Endothelial cell of umbilical vein (primary cell): ENCODE measurements at regions not wholly inside any gene's neighbourhood (a gene's known extent, or its start where the extent isn't known, plus 50 kb on each side); places are given as distances from the start of the nearest gene placed in this dataset.

Source experiments
- BruUV-seq: library from RNA; stranded (reverse); fragments of 400-500 nt; replicated peaks from 2 replicates; lab custom pipeline; 2021; lab: Mats Ljungman, UMichigan
- CTCF ChIA-PET: fragments of 300-600, 350-600 bp; sonication (Branson Sonifier 250); formaldehyde crosslinking; loops from one replicate; lab custom pipeline; 2021; ENCODE audit warnings: antibody characterized with exemption, inconsistent platforms; lab: Charles Lee
- POLR2A ChIA-PET: fragments of 300-600, 350-600 bp; sonication (Branson Sonifier 250); formaldehyde crosslinking; loops from one replicate; lab custom pipeline; 2021; ENCODE audit warnings: antibody characterized with exemption, inconsistent platforms; lab: Charles Lee
- DNase-seq: peaks from one replicate; pipeline ENCODE4 v3.0.0-alpha.2; 2011; ENCODE audit warnings: low read depth, low spot score
- FAIRE-seq: peaks from 2 replicates; lab custom pipeline; 2011; peaks lifted over from hg19 to GRCh38; lab: Jason Lieb, UNC
- H2AFZ ChIP-seq: 2 replicates; pipeline ENCODE4 v1.6.0; 2012; ENCODE audit warnings: low read depth, low read length, control low read depth, inconsistent platforms
- H3K27ac ChIP-seq: 2 replicates; pipeline ENCODE4 v1.5.1; 2011; ENCODE audit warnings: low read depth, mild to moderate bottlenecking, control low read depth, low read length, moderate library complexity; ENCODE audit not compliant: insufficient read depth
- H3K27me3 ChIP-seq, 2 experiments: 2 replicates each; pipeline versions ENCODE4 v1.6.0 to v1.6.1; 2011; ENCODE audit warnings: low read length in 2 of 2, mixed read lengths in 1 of 2; ENCODE audit not compliant: control insufficient read depth in 2 of 2, insufficient read depth in 2 of 2
- H3K36me3 ChIP-seq, 2 experiments: 2 replicates in 1 of 2; 3 replicates in 1 of 2; pipeline ENCODE4 v1.5.1; 2011; ENCODE audit warnings: low read length in 2 of 2, mild to moderate bottlenecking in 1 of 2, moderate library complexity in 1 of 2; ENCODE audit not compliant: control insufficient read depth in 2 of 2, insufficient read depth in 2 of 2; ENCODE audit errors: extremely low read depth in 1 of 2
- H3K4me1 ChIP-seq: 3 replicates; pipeline ENCODE4 v1.5.1; 2011; ENCODE audit warnings: mild to moderate bottlenecking, low read length; ENCODE audit not compliant: control insufficient read depth, insufficient read depth; ENCODE audit errors: extremely low read depth
- H3K4me2 ChIP-seq: 2 replicates; pipeline ENCODE4 v1.6.1; 2011; ENCODE audit warnings: low read length, control low read depth, mixed read lengths; ENCODE audit not compliant: insufficient read depth
- H3K4me3 ChIP-seq, 3 experiments: fragments of 200-600 bp in 1 of 3; sonication (generic), shearing (Covaris generic) in 1 of 3; replicated peaks in 1 of 3; 2 replicates each; pipeline ENCODE4 v1.5.1; 2011 to 2016; ENCODE audit warnings: control low read depth in 3 of 3, low read length in 3 of 3, mild to moderate bottlenecking in 2 of 3, inconsistent platforms in 1 of 3, low read depth in 1 of 3, moderate library complexity in 1 of 3; ENCODE audit not compliant: insufficient read depth in 1 of 3
- H3K79me2 ChIP-seq: 2 replicates; pipeline ENCODE4 v1.6.0; 2012; ENCODE audit warnings: low read length, inconsistent platforms; ENCODE audit not compliant: control insufficient read depth, insufficient read depth
- H3K9ac ChIP-seq: replicated peaks from 2 replicates; pipeline ENCODE3; 2011; ENCODE audit warnings: low read length, control low read depth; ENCODE audit not compliant: insufficient read depth; ENCODE audit errors: extremely low read depth
- H3K9me1 ChIP-seq: replicated peaks from 3 replicates; pipeline ENCODE4 v1.6.0; 2011; ENCODE audit warnings: mild to moderate bottlenecking, low read length; ENCODE audit not compliant: control insufficient read depth, insufficient read depth; ENCODE audit errors: extremely low read depth
- H3K9me3 ChIP-seq: replicated peaks from 2 replicates; pipeline ENCODE4 v1.5.1; 2012; ENCODE audit warnings: low read length, inconsistent platforms; ENCODE audit not compliant: control insufficient read depth, insufficient read depth
- H4K20me1 ChIP-seq: replicated peaks from 2 replicates; pipeline ENCODE3; 2011; ENCODE audit warnings: mild to moderate bottlenecking, low read length; ENCODE audit not compliant: control insufficient read depth, insufficient read depth; ENCODE audit errors: extremely low read depth
- CTCF ChIP-seq, 2 donors: IDR thresholded peaks; 1 replicate in 1 of 2; 2 replicates in 1 of 2; pipeline ENCODE4 v1.5.1; 2011; ENCODE audit warnings: low read length in 2 of 2, mild to moderate bottlenecking in 2 of 2, moderate library complexity in 2 of 2, control low read depth in 1 of 2, inconsistent platforms in 1 of 2, low read depth in 1 of 2; ENCODE audit not compliant: insufficient read depth in 1 of 2; ENCODE audit errors: extremely low read depth in 1 of 2
- EZH2 ChIP-seq: IDR thresholded peaks from 2 replicates; pipeline ENCODE4 v1.6.1; 2012; ENCODE audit warnings: borderline replicate concordance, low read depth, mild to moderate bottlenecking, moderate library complexity, low read length, inconsistent platforms; ENCODE audit not compliant: severe bottlenecking
- FOS ChIP-seq: IDR thresholded peaks from 2 replicates; pipeline ENCODE4 v1.6.1; 2011; ENCODE audit warnings: mild to moderate bottlenecking, low read length, moderate library complexity, borderline replicate concordance; ENCODE audit not compliant: insufficient read depth
- GATA2 ChIP-seq: IDR thresholded peaks from 2 replicates; pipeline ENCODE4 v1.7.0; 2011; ENCODE audit warnings: low read depth, mild to moderate bottlenecking, moderate library complexity, mixed read lengths, low read length; ENCODE audit not compliant: insufficient read length, insufficient read depth
- JUN ChIP-seq: IDR thresholded peaks from 2 replicates; pipeline ENCODE4 v1.6.1; 2011; ENCODE audit warnings: borderline replicate concordance, low read depth; ENCODE audit not compliant: insufficient read length, insufficient read depth
- MAX ChIP-seq: IDR thresholded peaks from 2 replicates; pipeline ENCODE4 v1.6.1; 2011; ENCODE audit not compliant: insufficient read depth, insufficient read length
- MYC ChIP-seq: IDR thresholded peaks from one replicate; pipeline ENCODE4 v1.6.1; 2011; ENCODE audit warnings: mild to moderate bottlenecking, low read depth, low read length
- POLR2A ChIP-seq: IDR thresholded peaks from 2 replicates; pipeline ENCODE4 v1.6.1; 2012; ENCODE audit warnings: low read depth, mild to moderate bottlenecking, control low read depth, low read length
- POLR2AphosphoS5 ChIP-seq: IDR thresholded peaks from 2 replicates; pipeline ENCODE4 v1.6.1; 2012; ENCODE audit warnings: low read depth, mild to moderate bottlenecking, control low read depth, low read length, moderate library complexity; ENCODE audit not compliant: insufficient read depth
- dilution Hi-C: fragments of 300-500 bp; cut with MboI; formaldehyde crosslinking; loops from one replicate; pipeline ENCODE4 v1.15.0; 2019; ENCODE audit warnings: low sequenced_read_pairs; ENCODE audit not compliant: extremely low pct_ligation_motif_present
- intact Hi-C: fragments of 100-400 bp; cut with micrococcal nuclease; formaldehyde crosslinking; loops from one replicate; pipeline ENCODE4 v1.10.0; 2022

DNA sequence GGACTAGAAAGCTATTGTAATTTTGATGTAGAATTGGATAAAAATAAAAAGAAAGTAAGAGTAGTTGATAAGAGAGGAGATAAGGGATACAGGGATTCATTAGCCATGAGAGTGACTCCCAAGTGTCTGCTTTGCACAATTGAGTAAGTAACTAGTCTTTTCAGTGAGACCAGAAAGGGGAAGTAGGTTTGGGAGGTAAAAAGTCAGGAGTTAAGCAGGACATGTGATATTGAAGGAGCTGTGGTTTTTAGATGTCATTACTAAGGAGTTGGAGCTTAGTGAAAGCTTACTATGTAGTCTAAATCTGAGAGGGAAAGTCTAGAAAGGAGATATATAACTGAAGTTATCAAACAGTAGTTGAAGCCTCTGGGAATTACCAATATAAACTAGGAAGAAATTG, 93.4 kb downstream of the SLC5A7 start:
- intact Hi-C loops (no loop called here), dilution Hi-C loops (no loop called here)
- Histone ChIP-seq H4K20me1 (no peaks in the 10 kb centered on the region), H3K27ac (no peak overlapping the region), H3K4me2 (no peak overlapping the region), H3K9me3 (no peaks in the 10 kb centered on the region), H3K9me1 (no peaks in the 10 kb centered on the region), H3K36me3 (no peaks in the 10 kb centered on the region), H3K4me1 (no peaks in the 10 kb centered on the region), H2AFZ (no peak overlapping the region), H3K27me3 (no peaks in the 10 kb centered on the region), H3K9ac (no peak overlapping the region), H3K4me3 (no peak overlapping the region), H3K79me2 (no peaks in the 10 kb centered on the region)
- ChIA-PET POLR2A (no interaction called here), CTCF (no interaction called here)
- no peak for TF ChIP-seq GATA2
- no peak for TF ChIP-seq MYC
- TF ChIP-seq MAX, result no peak
- no peak for TF ChIP-seq POLR2A
- TF ChIP-seq EZH2, result no peak
- TF ChIP-seq POLR2AphosphoS5, result no peak
- no peak for TF ChIP-seq FOS
- TF ChIP-seq JUN, result no peak
- no peak for TF ChIP-seq CTCF (IDR thresholded peaks at IDR 0.05; ENCODE audit: extremely low read depth in 1 of 2, insufficient read depth in 1 of 2, low read depth in 1 of 2, low read length in 2 of 2)
- no TSS peak for BruUV-seq
- DNase-seq, result no peak
- FAIRE-seq, result no peak
